Endodermal cell (in vitro differentiated cells): ENCODE measurements at regions not wholly inside any gene's neighbourhood (a gene's known extent, or its start where the extent isn't known, plus 50 kb on each side); places are given as distances from the start of the nearest gene placed in this dataset.

ENCODE experiments used
- DNase-seq: peaks from one replicate; pipeline ENCODE4 v3.0.0-alpha.2; 2017
- H3K27ac ChIP-seq: 2 replicates; pipeline ENCODE4 v1.5.1; 2013; ENCODE audit warnings: mild to moderate bottlenecking, low read depth, low read length, moderate library complexity
- H3K27me3 ChIP-seq: 2 replicates; pipeline ENCODE4 v1.6.1; 2013; ENCODE audit warnings: mild to moderate bottlenecking, low read length, moderate library complexity; ENCODE audit not compliant: insufficient read depth, control insufficient read depth, poor library complexity, severe bottlenecking
- H3K36me3 ChIP-seq: 2 replicates; pipeline ENCODE4 v1.7.0; 2013; ENCODE audit warnings: mild to moderate bottlenecking, low read length, moderate library complexity; ENCODE audit not compliant: control insufficient read depth, insufficient read depth
- H3K4me1 ChIP-seq: one replicate; pipeline ENCODE4 v1.7.0; 2013; ENCODE audit warnings: low read length; ENCODE audit not compliant: control insufficient read depth, insufficient read depth
- H3K4me3 ChIP-seq: 2 replicates; pipeline ENCODE4 v1.5.1; 2013; ENCODE audit warnings: mild to moderate bottlenecking, low read length, moderate library complexity
- H3K9ac ChIP-seq: 2 replicates; pipeline ENCODE4 v1.6.1; 2013; ENCODE audit warnings: mild to moderate bottlenecking, low read length, moderate library complexity; ENCODE audit not compliant: poor library complexity, severe bottlenecking; ENCODE audit errors: extremely low read depth
- H3K9me3 ChIP-seq: 2 replicates; pipeline ENCODE4 v1.6.1; 2013; ENCODE audit warnings: mild to moderate bottlenecking, low read length, moderate library complexity; ENCODE audit not compliant: control insufficient read depth
- H3K27ac Mint-ChIP-seq: 2 replicates; pipeline ENCODE4 v1.8.0; 2020; ENCODE audit warnings: mixed read lengths
- H3K27me3 Mint-ChIP-seq: 2 replicates; pipeline ENCODE4 v1.8.0; 2021; ENCODE audit warnings: mild to moderate bottlenecking, mixed read lengths; ENCODE audit not compliant: insufficient read depth
- H3K36me3 Mint-ChIP-seq: 2 replicates; pipeline ENCODE4 v1.8.0; 2020; ENCODE audit warnings: low read depth, mixed read lengths
- H3K4me1 Mint-ChIP-seq: 2 replicates; pipeline ENCODE4 v1.8.0; 2020; ENCODE audit warnings: mixed read lengths
- H3K4me3 Mint-ChIP-seq: 2 replicates; pipeline ENCODE4 v1.8.0; 2020; ENCODE audit warnings: mild to moderate bottlenecking, moderate library complexity, mixed read lengths
- H3K9me3 Mint-ChIP-seq: 2 replicates; pipeline ENCODE4 v1.8.0; 2020; ENCODE audit warnings: mild to moderate bottlenecking, mixed read lengths
- WGBS, 2 experiments: methylation state at CpG; one replicate each; pipeline versions ENCODE4 v1.1.5 to v1.1.7; 2013; ENCODE audit warnings: missing lambda C conversion rate in 2 of 2, mixed read lengths in 1 of 2; ENCODE audit not compliant: insufficient coverage in 1 of 2, insufficient read length in 1 of 2; 5-methylcytosine and 5-hydroxymethylcytosine counted together
- TF ChIP-seq, protein P1 (sequence below): fragments of 200-600 bp; sonication (generic); conservative IDR thresholded peaks from 2 replicates; pipeline ENCODE4 v1.5.0; 2021; ENCODE audit warnings: antibody characterized with exemption, mild to moderate bottlenecking

DNA sequence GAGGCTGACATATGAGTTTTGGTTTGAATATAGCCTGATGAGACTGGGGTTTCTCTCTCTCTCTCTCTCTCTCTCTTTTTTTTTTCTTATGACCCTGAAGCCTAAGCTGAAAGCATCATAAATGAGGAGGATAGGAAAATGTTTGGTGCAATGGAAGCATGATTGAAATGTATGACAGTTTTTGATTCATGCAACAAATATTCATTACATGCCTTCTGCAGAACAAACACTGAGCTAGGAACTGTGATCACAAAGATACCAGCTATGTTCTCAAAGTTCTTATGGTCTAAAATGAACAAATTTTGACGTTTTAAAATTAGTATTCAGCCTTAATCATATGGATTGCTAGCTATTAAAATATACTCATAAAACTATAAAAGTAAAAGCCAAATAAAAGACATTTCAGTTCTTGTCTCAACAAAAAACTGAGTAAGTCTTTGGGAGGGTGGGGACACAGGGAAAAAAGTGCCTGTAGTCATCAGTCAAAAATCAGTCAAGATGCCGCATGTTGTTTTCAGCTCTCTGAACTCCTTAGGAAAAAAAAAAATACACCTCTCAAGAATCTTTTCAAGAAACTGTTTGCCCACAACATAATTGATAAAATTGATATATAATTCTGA, 57.2 kb downstream of the NKX6-1 start:
- 82% methylated on average over 2 of the region's 2 CpGs; no CpG with 5 or more reads in 1 of the 2 experiments for WGBS, 2 experiments
- no peaks in the 10 kb centered on the region for H3K36me3 Mint-ChIP-seq
- H3K4me3 Mint-ChIP-seq = no peak overlapping the region
- H3K9me3 ChIP-seq = no peaks in the 10 kb centered on the region
- no peak overlapping the region for H3K9ac ChIP-seq
- TF ChIP-seq, protein P1, sequence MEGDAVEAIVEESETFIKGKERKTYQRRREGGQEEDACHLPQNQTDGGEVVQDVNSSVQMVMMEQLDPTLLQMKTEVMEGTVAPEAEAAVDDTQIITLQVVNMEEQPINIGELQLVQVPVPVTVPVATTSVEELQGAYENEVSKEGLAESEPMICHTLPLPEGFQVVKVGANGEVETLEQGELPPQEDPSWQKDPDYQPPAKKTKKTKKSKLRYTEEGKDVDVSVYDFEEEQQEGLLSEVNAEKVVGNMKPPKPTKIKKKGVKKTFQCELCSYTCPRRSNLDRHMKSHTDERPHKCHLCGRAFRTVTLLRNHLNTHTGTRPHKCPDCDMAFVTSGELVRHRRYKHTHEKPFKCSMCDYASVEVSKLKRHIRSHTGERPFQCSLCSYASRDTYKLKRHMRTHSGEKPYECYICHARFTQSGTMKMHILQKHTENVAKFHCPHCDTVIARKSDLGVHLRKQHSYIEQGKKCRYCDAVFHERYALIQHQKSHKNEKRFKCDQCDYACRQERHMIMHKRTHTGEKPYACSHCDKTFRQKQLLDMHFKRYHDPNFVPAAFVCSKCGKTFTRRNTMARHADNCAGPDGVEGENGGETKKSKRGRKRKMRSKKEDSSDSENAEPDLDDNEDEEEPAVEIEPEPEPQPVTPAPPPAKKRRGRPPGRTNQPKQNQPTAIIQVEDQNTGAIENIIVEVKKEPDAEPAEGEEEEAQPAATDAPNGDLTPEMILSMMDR = no peak
- no peaks in the 10 kb centered on the region for H3K9me3 Mint-ChIP-seq
- H3K4me3 ChIP-seq = no peak overlapping the region
- DNase-seq = no peak
- no peaks in the 10 kb centered on the region for H3K27me3 ChIP-seq
- H3K27ac Mint-ChIP-seq = no peak overlapping the region
- no peak overlapping the region for H3K27ac ChIP-seq
- H3K36me3 ChIP-seq = no peaks in the 10 kb centered on the region
- H3K4me1 Mint-ChIP-seq = no peaks in the 10 kb centered on the region
- H3K27me3 Mint-ChIP-seq = no peaks in the 10 kb centered on the region
- H3K4me1 ChIP-seq = no peaks in the 10 kb centered on the region

DNA sequence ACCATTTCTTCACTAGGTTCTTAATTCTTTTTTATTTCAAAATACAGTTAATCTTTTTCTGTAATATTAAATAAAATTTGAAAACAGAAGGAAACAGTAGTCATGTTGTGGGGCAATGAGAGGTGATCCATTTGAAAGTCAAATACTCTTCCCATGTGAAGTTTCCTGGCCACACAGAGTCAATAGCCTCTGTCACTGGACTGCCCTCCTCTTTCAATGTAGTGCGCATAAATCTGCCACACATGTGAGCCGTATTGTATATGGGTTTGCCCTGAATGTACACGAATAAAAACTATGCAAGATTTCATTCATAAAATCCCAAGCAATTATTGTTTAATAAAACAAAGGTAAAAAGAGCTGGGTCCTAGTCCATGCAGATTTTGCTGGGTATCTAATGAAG, 59.1 kb downstream of the NKX6-1 start:
- H3K9ac ChIP-seq = no peak overlapping the region
- H3K9me3 Mint-ChIP-seq = no peaks in the 10 kb centered on the region
- H3K4me3 Mint-ChIP-seq = no peak overlapping the region
- no peaks in the 10 kb centered on the region for H3K27me3 ChIP-seq
- H3K9me3 ChIP-seq = no peaks in the 10 kb centered on the region
- WGBS, 2 experiments = 93% methylated on average over 3 of the region's 3 CpGs; no CpG with 5 or more reads in 1 of the 2 experiments
- no peaks in the 10 kb centered on the region for H3K4me1 Mint-ChIP-seq
- H3K4me3 ChIP-seq = no peak overlapping the region
- H3K36me3 Mint-ChIP-seq = no peaks in the 10 kb centered on the region
- H3K27ac ChIP-seq = no peak overlapping the region
- H3K36me3 ChIP-seq = no peaks in the 10 kb centered on the region
- no peaks in the 10 kb centered on the region for H3K4me1 ChIP-seq
- H3K27me3 Mint-ChIP-seq = no peaks in the 10 kb centered on the region
- TF ChIP-seq, protein P1 = no peak
- no peak for DNase-seq
- no peak overlapping the region for H3K27ac Mint-ChIP-seq

DNA sequence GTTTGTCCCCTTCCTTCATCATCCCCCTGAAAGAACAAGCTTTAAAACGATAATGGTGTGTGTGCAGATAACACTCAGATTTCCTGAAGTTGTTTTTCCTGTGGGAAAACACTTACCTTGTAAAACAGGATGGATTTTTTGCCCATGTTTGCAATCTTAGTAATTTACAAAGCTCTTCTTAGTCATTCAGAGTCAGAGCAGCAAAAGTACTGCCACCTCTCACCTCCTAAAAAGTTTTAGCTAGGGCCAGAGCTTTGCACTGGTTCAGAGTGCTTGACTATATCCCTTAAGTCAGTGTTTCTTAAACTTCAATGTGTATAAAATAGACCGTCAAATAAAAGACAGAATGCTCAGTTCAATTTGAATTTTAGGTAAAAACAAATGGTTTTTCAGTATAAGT, 62.3 kb downstream of the NKX6-1 start:
- Mint-ChIP-seq H3K4me1 (no peaks in the 10 kb centered on the region), H3K9me3 (no peaks in the 10 kb centered on the region), H3K4me3 (no peak overlapping the region), H3K27ac (no peak overlapping the region), H3K27me3 (no peaks in the 10 kb centered on the region), H3K36me3 (no peaks in the 10 kb centered on the region)
- TF ChIP-seq, protein P1 = no peak
- no peaks in the 10 kb centered on the region for H3K4me1 ChIP-seq
- no peak for DNase-seq
- no peaks in the 10 kb centered on the region for H3K9me3 ChIP-seq
- H3K9ac ChIP-seq = no peak overlapping the region
- 83 to 92% methylated on average over 2 of the region's 2 CpGs for WGBS, 2 experiments
- no peak overlapping the region for H3K4me3 ChIP-seq
- H3K36me3 ChIP-seq = no peaks in the 10 kb centered on the region
- H3K27me3 ChIP-seq = no peaks in the 10 kb centered on the region
- no peak overlapping the region for H3K27ac ChIP-seq
